Caco-2 (cell line): ENCODE measurements at regions not wholly inside any gene's neighbourhood (a gene's known extent, or its start where the extent isn't known, plus 50 kb on each side); places are given as distances from the start of the nearest gene placed in this dataset.

ENCODE experiments used
- BruUV-seq: library from RNA; stranded (reverse); fragments of 400-500 nt; replicated peaks from 2 replicates; lab custom pipeline; 2021; lab: Mats Ljungman, UMichigan
- CTCF ChIA-PET: fragments of 300-600 bp; sonication (Branson Sonifier 250); formaldehyde crosslinking; loops from one replicate; lab custom pipeline; 2022; ENCODE audit warnings: antibody characterized with exemption; lab: Charles Lee
- POLR2A ChIA-PET: fragments of 300-600 bp; sonication (Branson Sonifier 250); formaldehyde crosslinking; loops from one replicate; lab custom pipeline; 2022; ENCODE audit warnings: antibody characterized with exemption; lab: Charles Lee
- DNase-seq, 2 experiments: peaks; one replicate each; pipeline versions ENCODE4 v3.0.0 to v3.0.0-alpha.2; 2020 to 2022
- H3K27me3 ChIP-seq: replicated peaks from 2 replicates; pipeline ENCODE4 v1.6.0; 2011; ENCODE audit warnings: low read length; ENCODE audit not compliant: control insufficient read depth, insufficient read depth
- H3K36me3 ChIP-seq: 2 replicates; pipeline ENCODE4 v1.5.1; 2011; ENCODE audit warnings: low read length; ENCODE audit not compliant: control insufficient read depth, insufficient read depth
- H3K4me1 ChIP-seq: fragments of 250-450 bp; sonication (Bioruptor Pico); 2 replicates; pipeline ENCODE4 v1.5.1; 2020; ENCODE audit warnings: mild to moderate bottlenecking
- H3K4me3 ChIP-seq: 2 replicates; pipeline ENCODE4 v1.5.1; 2011; ENCODE audit warnings: low read depth, mild to moderate bottlenecking, control low read depth, low read length
- H3K9me3 ChIP-seq: fragments of 250-450 bp; sonication (Bioruptor Pico); 2 replicates; pipeline ENCODE4 v1.5.1; 2020; ENCODE audit warnings: mild to moderate bottlenecking, moderate library complexity
- H3K27ac Mint-ChIP-seq: one replicate; pipeline ENCODE4 v1.8.0; 2022; ENCODE audit warnings: mixed read lengths; ENCODE audit not compliant: unreplicated experiment
- H3K27me3 Mint-ChIP-seq: one replicate; pipeline ENCODE4 v1.8.0; 2022; ENCODE audit warnings: mixed read lengths; ENCODE audit not compliant: insufficient read depth, unreplicated experiment
- H3K36me3 Mint-ChIP-seq: one replicate; pipeline ENCODE4 v1.8.0; 2022; ENCODE audit warnings: mild to moderate bottlenecking, mixed read lengths; ENCODE audit not compliant: insufficient read depth, unreplicated experiment
- H3K4me1 Mint-ChIP-seq: one replicate; pipeline ENCODE4 v1.8.0; 2022; ENCODE audit warnings: low read depth, mixed read lengths; ENCODE audit not compliant: unreplicated experiment
- H3K4me3 Mint-ChIP-seq: one replicate; pipeline ENCODE4 v1.8.0; 2022; ENCODE audit warnings: mild to moderate bottlenecking, moderate library complexity, mixed read lengths; ENCODE audit not compliant: unreplicated experiment
- H3K9me3 Mint-ChIP-seq: one replicate; pipeline ENCODE4 v1.8.0; 2022; ENCODE audit warnings: mixed read lengths; ENCODE audit not compliant: unreplicated experiment
- intact Hi-C: fragments of 100-400 bp; cut with micrococcal nuclease; formaldehyde crosslinking; loops from one replicate; pipeline ENCODE4 v1.10.0; 2022; ENCODE audit not compliant: unreplicated experiment
- TF ChIP-seq, protein P1 (sequence below), 2 experiments: fragments of 200-600 bp in 1 of 2; IDR thresholded peaks; 1 replicate in 1 of 2; 2 replicates in 1 of 2; pipeline versions ENCODE4 v1.5.1 to v1.8.0; 2011 to 2022; ENCODE audit warnings: antibody characterized with exemption in 1 of 2, control low read depth in 1 of 2, inconsistent platforms in 1 of 2, low read depth in 1 of 2, low read length in 1 of 2, mild to moderate bottlenecking in 1 of 2, moderate library complexity in 1 of 2; ENCODE audit not compliant: insufficient read depth in 1 of 2, severe bottlenecking in 1 of 2, unreplicated experiment in 1 of 2

DNA sequence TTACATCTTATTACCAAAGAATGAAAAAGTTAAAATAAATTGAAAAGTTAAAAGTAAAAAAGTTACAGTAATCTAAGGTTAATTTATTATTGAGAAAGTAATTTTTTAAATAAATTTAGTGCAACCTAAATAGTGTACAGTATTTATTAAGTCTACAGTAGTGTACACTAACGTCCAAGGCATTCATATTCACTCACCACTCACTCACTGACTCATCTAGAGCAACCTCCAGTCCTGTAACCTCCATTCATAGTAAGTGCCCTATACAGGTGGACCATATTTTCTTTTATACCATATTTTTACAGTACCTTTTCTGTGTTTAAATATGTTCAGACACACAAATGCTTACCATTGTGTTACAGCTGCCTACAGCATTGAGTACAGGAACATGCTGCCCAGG lies 624.7 kb upstream of the NOX3 start:
- H3K9me3 Mint-ChIP-seq: no peaks in the 10 kb centered on the region
- CTCF ChIA-PET: no interaction called here
- no peak for DNase-seq

DNA sequence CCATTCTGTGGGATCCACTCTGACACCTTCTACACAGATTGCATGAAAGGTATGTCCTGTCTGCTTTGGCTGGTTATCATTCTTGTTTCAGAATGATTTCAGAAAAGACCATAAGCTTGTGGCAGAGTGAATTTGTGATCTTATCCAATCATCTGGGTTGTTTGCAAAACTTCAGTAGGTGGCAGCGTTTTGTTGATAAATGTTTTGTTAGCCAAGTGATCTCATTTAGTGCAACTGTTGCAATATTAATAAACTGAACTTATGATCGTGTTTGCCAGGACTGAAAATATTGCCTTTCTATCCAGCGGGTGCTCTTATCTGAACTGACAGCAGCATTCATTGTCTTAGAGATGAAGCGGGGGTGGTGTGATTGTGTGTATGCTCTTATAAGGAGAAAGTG lies 613.2 kb upstream of the NOX3 start:
- Mint-ChIP-seq H3K27ac (no peak overlapping the region), H3K27me3 (peaks cover 6% of the 10 kb centered on the region)
- BruUV-seq: no TSS peak

More for the DNA sequence above, 624.7 kb upstream of the NOX3 start:
- H3K36me3 Mint-ChIP-seq: no peaks in the 10 kb centered on the region
- TF ChIP-seq, protein P1, sequence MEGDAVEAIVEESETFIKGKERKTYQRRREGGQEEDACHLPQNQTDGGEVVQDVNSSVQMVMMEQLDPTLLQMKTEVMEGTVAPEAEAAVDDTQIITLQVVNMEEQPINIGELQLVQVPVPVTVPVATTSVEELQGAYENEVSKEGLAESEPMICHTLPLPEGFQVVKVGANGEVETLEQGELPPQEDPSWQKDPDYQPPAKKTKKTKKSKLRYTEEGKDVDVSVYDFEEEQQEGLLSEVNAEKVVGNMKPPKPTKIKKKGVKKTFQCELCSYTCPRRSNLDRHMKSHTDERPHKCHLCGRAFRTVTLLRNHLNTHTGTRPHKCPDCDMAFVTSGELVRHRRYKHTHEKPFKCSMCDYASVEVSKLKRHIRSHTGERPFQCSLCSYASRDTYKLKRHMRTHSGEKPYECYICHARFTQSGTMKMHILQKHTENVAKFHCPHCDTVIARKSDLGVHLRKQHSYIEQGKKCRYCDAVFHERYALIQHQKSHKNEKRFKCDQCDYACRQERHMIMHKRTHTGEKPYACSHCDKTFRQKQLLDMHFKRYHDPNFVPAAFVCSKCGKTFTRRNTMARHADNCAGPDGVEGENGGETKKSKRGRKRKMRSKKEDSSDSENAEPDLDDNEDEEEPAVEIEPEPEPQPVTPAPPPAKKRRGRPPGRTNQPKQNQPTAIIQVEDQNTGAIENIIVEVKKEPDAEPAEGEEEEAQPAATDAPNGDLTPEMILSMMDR (IDR thresholded peaks at IDR 0.05; ENCODE audit: insufficient read depth in 1 of 2, low read depth in 1 of 2, low read length in 1 of 2, severe bottlenecking in 1 of 2, unreplicated experiment in 1 of 2): no peak
- no TSS peak for BruUV-seq
- no peaks in the 10 kb centered on the region for H3K4me1 Mint-ChIP-seq
- H3K4me3 ChIP-seq: no peak overlapping the region
- intact Hi-C loops: no loop called here
- H3K27me3 ChIP-seq: no peaks in the 10 kb centered on the region; the same call in 1 of the 2 replicates
- H3K27ac Mint-ChIP-seq: no peak overlapping the region
- POLR2A ChIA-PET: no interaction called here
- no peaks in the 10 kb centered on the region for H3K27me3 Mint-ChIP-seq
- H3K4me3 Mint-ChIP-seq: no peak overlapping the region
- H3K4me1 ChIP-seq: no peaks in the 10 kb centered on the region
- H3K9me3 ChIP-seq: no peaks in the 10 kb centered on the region
- H3K36me3 ChIP-seq: no peaks in the 10 kb centered on the region

DNA sequence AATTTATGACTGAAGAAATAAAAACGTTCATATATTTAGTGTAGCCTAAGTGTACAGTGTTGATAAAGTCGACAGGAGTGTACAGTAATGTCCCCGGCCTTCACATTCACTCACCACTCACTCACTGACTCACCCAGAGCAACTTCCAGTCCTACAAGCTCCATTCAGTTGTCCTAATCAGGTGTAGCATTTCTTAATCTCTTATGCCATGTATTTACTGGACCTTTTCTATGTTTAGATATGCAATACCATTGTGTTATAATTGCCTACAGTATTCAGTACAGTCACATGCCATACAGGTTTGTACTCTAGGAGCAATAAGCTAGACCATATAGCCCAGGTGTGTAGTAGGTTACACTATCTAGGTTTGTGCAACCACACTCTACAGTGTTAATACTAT lies 610.2 kb upstream of the NOX3 start:
- Mint-ChIP-seq H3K9me3 (no peaks in the 10 kb centered on the region), H3K4me3 (no peak overlapping the region), H3K36me3 (no peaks in the 10 kb centered on the region), H3K27ac (no peak overlapping the region), H3K27me3 (peaks cover 6% of the 10 kb centered on the region), H3K4me1 (no peaks in the 10 kb centered on the region)
- no peak for DNase-seq
- CTCF ChIA-PET: no interaction called here
- Histone ChIP-seq H3K27me3 (no peaks in the 10 kb centered on the region), H3K36me3 (no peaks in the 10 kb centered on the region), H3K9me3 (no peaks in the 10 kb centered on the region), H3K4me3 (no peak overlapping the region), H3K4me1 (no peaks in the 10 kb centered on the region)
- intact Hi-C loops: no loop called here
- BruUV-seq: no TSS peak
- TF ChIP-seq, protein P1 (IDR thresholded peaks at IDR 0.05; ENCODE audit: insufficient read depth in 1 of 2, low read depth in 1 of 2, low read length in 1 of 2, severe bottlenecking in 1 of 2, unreplicated experiment in 1 of 2): no peak
- POLR2A ChIA-PET: no interaction called here

More for the DNA sequence above, 613.2 kb upstream of the NOX3 start:
- intact Hi-C loops: no loop called here
- H3K27me3 ChIP-seq: no peaks in the 10 kb centered on the region
- POLR2A ChIA-PET: no interaction called here
- CTCF ChIA-PET: no interaction called here
- Mint-ChIP-seq H3K4me1 (no peaks in the 10 kb centered on the region), H3K36me3 (no peaks in the 10 kb centered on the region), H3K4me3 (no peak overlapping the region), H3K9me3 (no peaks in the 10 kb centered on the region)
- H3K36me3 ChIP-seq: no peaks in the 10 kb centered on the region
- DNase-seq: no peak
- TF ChIP-seq, protein P1 (IDR thresholded peaks at IDR 0.05; ENCODE audit: insufficient read depth in 1 of 2, low read depth in 1 of 2, low read length in 1 of 2, severe bottlenecking in 1 of 2, unreplicated experiment in 1 of 2): no peak
- H3K4me1 ChIP-seq: no peaks in the 10 kb centered on the region
- H3K9me3 ChIP-seq: no peaks in the 10 kb centered on the region
- no peak overlapping the region for H3K4me3 ChIP-seq
